ENCODE measurements at regions not wholly inside any gene's neighbourhood (a gene's known extent, or its start where the extent isn't known, plus 50 kb on each side); places are given as distances from the start of the nearest gene placed in this dataset.
"Not testable (repeated sequence)": the region's sequence is repeated elsewhere in the genome, so short reads cannot be mapped to it uniquely, and the experiment has no call there.

- no peak overlapping the region for H3K27ac ChIP-seq
- no peak for TF ChIP-seq ZFX (IDR thresholded peaks at IDR 0.05)
- TF ChIP-seq CTCF (conservative IDR thresholded peaks at IDR 0.05): no peak
Observed at GRCh38 chr2:22454826-22455485, 930.0 kb upstream of the KLHL29 start.

- H3K27ac ChIP-seq: no peak overlapping the region
- no peak for TF ChIP-seq ZFX (IDR thresholded peaks at IDR 0.05)
Observed at GRCh38 chr2:22458440-22458839, 926.5 kb upstream of the KLHL29 start.

- not testable (repeated sequence) for H3K27ac ChIP-seq
Observed at GRCh38 chr2:22475103-22475502, 909.9 kb upstream of the KLHL29 start.

- TF ChIP-seq CTCF (conservative IDR thresholded peaks at IDR 0.05) (no peak), ZFX (IDR thresholded peaks at IDR 0.05) (no peak)
- H3K27ac ChIP-seq: no peak overlapping the region
Observed at GRCh38 chr2:22478329-22478728, 906.6 kb upstream of the KLHL29 start.

- TF ChIP-seq CTCF (conservative IDR thresholded peaks at IDR 0.05) (no peak), ZFX (IDR thresholded peaks at IDR 0.05) (no peak)
- H3K27ac ChIP-seq: no peak overlapping the region
Observed at GRCh38 chr2:22481486-22482259, 903.3 kb upstream of the KLHL29 start.

- no peak overlapping the region for H3K27ac ChIP-seq
- no peak for TF ChIP-seq ZFX (IDR thresholded peaks at IDR 0.05)
- TF ChIP-seq CTCF (conservative IDR thresholded peaks at IDR 0.05): no peak
Observed at GRCh38 chr2:22483036-22483435, 901.9 kb upstream of the KLHL29 start.

- TF ChIP-seq CTCF (conservative IDR thresholded peaks at IDR 0.05) (no peak), ZFX (IDR thresholded peaks at IDR 0.05) (no peak)
- H3K27ac ChIP-seq: no peak overlapping the region
Observed at GRCh38 chr2:22485486-22485885, 899.5 kb upstream of the KLHL29 start.

- H3K27ac ChIP-seq: no peak overlapping the region
- TF ChIP-seq CTCF (conservative IDR thresholded peaks at IDR 0.05) (no peak), ZFX (IDR thresholded peaks at IDR 0.05) (no peak)
Observed at GRCh38 chr2:22486343-22486742, 898.6 kb upstream of the KLHL29 start.

Data from C4-2B (cell line).